ENCODE measurements at regions not wholly inside any gene's neighbourhood (a gene's known extent, or its start where the extent isn't known, plus 50 kb on each side); places are given as distances from the start of the nearest gene placed in this dataset.

DNA sequence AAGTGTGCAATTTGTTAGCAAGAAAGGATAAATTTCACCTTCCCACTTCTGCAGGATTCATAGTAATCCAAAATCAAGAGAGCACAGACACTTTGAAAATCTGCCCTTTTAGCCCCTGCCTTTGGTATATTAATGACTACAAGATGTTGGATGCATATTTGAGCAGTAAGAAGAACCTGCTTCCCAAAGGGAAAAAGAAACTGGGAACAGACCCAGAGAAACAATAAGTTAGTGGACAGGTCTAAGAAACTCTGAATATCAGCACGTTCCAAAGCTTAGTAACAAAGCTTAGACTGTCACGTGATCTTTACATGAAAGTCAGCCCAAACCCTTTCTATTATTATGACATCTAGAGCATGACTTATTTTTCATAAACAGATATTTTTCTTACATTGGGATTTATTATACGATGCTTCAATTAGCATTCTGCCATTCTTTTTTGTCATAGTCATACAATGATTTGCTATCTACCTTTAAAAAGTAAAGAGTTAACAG lies 390.9 kb upstream of the ADGRL2 start:
- TF ChIP-seq CTCF (IDR thresholded peaks at IDR 0.05; ENCODE audit: low read length) (no peak), EZH2 (IDR thresholded peaks at IDR 0.05; ENCODE audit: borderline replicate concordance, low read length) (no peak)
